ENCODE measurements at regions not wholly inside any gene's neighbourhood (a gene's known extent, or its start where the extent isn't known, plus 50 kb on each side); places are given as distances from the start of the nearest gene placed in this dataset.

DNA sequence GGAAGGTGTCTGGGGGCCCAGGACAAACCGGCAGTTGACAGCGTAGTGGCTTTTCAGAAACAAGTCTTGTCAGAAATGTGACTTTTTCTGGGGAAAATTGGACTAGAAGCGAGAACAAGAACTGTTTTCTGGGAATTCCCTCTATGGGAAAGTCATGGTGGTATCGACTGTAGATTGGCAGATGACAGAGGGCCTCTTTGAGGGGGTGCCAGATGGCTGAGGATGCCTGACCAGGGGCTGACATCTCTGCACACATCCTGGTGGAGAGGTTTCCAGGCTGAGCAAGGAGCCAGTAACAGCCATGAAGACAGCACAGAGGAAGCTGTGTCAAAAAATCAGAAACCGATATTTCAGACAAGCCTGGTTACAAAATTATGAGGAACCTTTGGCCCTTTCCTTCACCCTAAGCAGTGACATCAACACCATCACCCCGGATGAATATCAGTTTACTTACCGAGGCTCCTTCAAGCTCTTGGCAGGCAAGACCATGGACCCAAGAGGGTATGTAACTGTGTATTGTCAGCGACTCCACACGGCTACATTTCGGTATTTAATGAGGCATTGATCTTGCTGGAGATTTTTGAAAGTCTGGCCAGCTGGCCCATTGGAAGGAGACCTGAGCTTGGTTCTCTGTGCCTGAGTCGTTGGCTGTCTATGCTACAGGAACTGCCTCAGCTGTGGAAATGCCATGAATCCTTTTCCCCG, 1525.3 kb upstream of the TMEM132C start:
- DNase-seq (ENCODE audit: low read depth, low spot score) (no peak), ATAC-seq (no peak), FAIRE-seq (no peak)
- Histone ChIP-seq H3K9me3 (replicated peaks; ENCODE audit: control insufficient read depth, insufficient read depth, low read length) (no peaks in the 10 kb centered on the region; the same call in 2 of the 3 replicates), H3K9ac (ENCODE audit: control insufficient read depth, insufficient read depth, low read length) (no peak overlapping the region), H4K20me1 (ENCODE audit: control insufficient read depth, insufficient read depth) (no peaks in the 10 kb centered on the region), H2AFZ (ENCODE audit: control insufficient read depth, low read depth, low read length) (no peak overlapping the region), H3K4me3 (no peak overlapping the region), H3K27me3 (replicated peaks in 1 of 2; ENCODE audit: control insufficient read depth in 2 of 2, insufficient read depth in 2 of 2, low read length in 1 of 2) (no peaks in the 10 kb centered on the region), H3K27ac (ENCODE audit: control insufficient read depth, insufficient read depth) (no peak overlapping the region), H3K4me1 (ENCODE audit: control insufficient read depth, insufficient read depth, low read length) (no peaks in the 10 kb centered on the region), H3K36me3 (ENCODE audit: control insufficient read depth in 2 of 2, insufficient read depth in 2 of 2, low read length in 1 of 2) (no peaks in the 10 kb centered on the region), H3K79me2 (ENCODE audit: control insufficient read depth, insufficient read depth, low read length) (no peaks in the 10 kb centered on the region), H3K4me2 (ENCODE audit: control insufficient read depth, insufficient read depth) (no peak overlapping the region)
- ChIA-PET POLR2A (no interaction called here), RAD21 (ENCODE audit: unreplicated experiment) (no interaction called here), SMC1A (ENCODE audit: uncharacterized antibody, unreplicated experiment) (no interaction called here), CTCF (interaction anchor here (0.5 kb wide), 1 partner anchor 108 kb away, joined by 3 read pairs; no protein-coding TSS in a partner anchor)
- WGBS (ENCODE audit: insufficient coverage, insufficient replicate concordance, low lambda C conversion rate, missing lambda C conversion rate) = 47% methylated on average over 12 of the region's 12 CpGs
- in situ Hi-C loops (cut with MboI) = no loop called here
- TF ChIP-seq HDAC2 (IDR thresholded peaks at IDR 0.05) (no peak), ZNF207 (IDR thresholded peaks at IDR 0.05; ENCODE audit: borderline replicate concordance) (no peak), PRDM15 (CRISPR knock-in tag; IDR thresholded peaks at IDR 0.05) (no peak), KDM1A (IDR thresholded peaks at IDR 0.05; ENCODE audit: borderline replicate concordance) (no peak), YBX1 (IDR thresholded peaks at IDR 0.05) (no peak), RB1 (IDR thresholded peaks at IDR 0.05; ENCODE audit: borderline replicate concordance) (no peak), TBL1XR1 (IDR thresholded peaks at IDR 0.05; ENCODE audit: low read depth, low read length) (no peak), STAT1 (conservative IDR thresholded peaks at IDR 0.05) (no peak), PML (IDR thresholded peaks at IDR 0.05; ENCODE audit: low read length) (no peak), CHD2 (IDR thresholded peaks at IDR 0.05; ENCODE audit: borderline replicate concordance, low read depth, low read length) (no peak), ZNF384 (IDR thresholded peaks at IDR 0.05; ENCODE audit: borderline replicate concordance, low read depth, low read length) (no peak), SMAD5 (IDR thresholded peaks at IDR 0.05; ENCODE audit: low read depth) (no peak), MXI1 (IDR thresholded peaks at IDR 0.05; ENCODE audit: low read depth, low read length) (no peak), NR2C1 (IDR thresholded peaks at IDR 0.05) (no peak), JUNB (IDR thresholded peaks at IDR 0.05) (no peak)
- TF ChIP-seq, protein P1, sequence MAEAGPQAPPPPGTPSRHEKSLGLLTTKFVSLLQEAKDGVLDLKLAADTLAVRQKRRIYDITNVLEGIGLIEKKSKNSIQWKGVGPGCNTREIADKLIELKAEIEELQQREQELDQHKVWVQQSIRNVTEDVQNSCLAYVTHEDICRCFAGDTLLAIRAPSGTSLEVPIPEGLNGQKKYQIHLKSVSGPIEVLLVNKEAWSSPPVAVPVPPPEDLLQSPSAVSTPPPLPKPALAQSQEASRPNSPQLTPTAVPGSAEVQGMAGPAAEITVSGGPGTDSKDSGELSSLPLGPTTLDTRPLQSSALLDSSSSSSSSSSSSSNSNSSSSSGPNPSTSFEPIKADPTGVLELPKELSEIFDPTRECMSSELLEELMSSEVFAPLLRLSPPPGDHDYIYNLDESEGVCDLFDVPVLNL (IDR thresholded peaks at IDR 0.05; ENCODE audit: low read depth, low read length) = no peak
- TF ChIP-seq, protein P2, sequence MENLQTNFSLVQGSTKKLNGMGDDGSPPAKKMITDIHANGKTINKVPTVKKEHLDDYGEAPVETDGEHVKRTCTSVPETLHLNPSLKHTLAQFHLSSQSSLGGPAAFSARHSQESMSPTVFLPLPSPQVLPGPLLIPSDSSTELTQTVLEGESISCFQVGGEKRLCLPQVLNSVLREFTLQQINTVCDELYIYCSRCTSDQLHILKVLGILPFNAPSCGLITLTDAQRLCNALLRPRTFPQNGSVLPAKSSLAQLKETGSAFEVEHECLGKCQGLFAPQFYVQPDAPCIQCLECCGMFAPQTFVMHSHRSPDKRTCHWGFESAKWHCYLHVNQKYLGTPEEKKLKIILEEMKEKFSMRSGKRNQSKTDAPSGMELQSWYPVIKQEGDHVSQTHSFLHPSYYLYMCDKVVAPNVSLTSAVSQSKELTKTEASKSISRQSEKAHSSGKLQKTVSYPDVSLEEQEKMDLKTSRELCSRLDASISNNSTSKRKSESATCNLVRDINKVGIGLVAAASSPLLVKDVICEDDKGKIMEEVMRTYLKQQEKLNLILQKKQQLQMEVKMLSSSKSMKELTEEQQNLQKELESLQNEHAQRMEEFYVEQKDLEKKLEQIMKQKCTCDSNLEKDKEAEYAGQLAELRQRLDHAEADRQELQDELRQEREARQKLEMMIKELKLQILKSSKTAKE (IDR thresholded peaks at IDR 0.05; ENCODE audit: low read depth, poor library complexity, severe bottlenecking) = no peak
- TF ChIP-seq, protein P3, sequence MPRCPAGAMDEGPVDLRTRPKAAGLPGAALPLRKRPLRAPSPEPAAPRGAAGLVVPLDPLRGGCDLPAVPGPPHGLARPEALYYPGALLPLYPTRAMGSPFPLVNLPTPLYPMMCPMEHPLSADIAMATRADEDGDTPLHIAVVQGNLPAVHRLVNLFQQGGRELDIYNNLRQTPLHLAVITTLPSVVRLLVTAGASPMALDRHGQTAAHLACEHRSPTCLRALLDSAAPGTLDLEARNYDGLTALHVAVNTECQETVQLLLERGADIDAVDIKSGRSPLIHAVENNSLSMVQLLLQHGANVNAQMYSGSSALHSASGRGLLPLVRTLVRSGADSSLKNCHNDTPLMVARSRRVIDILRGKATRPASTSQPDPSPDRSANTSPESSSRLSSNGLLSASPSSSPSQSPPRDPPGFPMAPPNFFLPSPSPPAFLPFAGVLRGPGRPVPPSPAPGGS (IDR thresholded peaks at IDR 0.05; ENCODE audit: borderline replicate concordance, insufficient read depth, low read depth, low read length, poor library complexity, severe bottlenecking) = no peak
- no TSS peak for BruUV-seq (replicated peaks)
- intact Hi-C loops (cut with micrococcal nuclease; ENCODE audit: unreplicated experiment) = no loop called here
